DMS 273 treated with DMSO at 0.1 percent for 48 hours (cell line): ENCODE measurements at regions not wholly inside any gene's neighbourhood (a gene's known extent, or its start where the extent isn't known, plus 50 kb on each side); places are given as distances from the start of the nearest gene placed in this dataset.

ENCODE experiments used
- DNase-seq: peaks from one replicate; lab custom pipeline; 2025; lab: John Stamatoyannopoulos, UW

DNA sequence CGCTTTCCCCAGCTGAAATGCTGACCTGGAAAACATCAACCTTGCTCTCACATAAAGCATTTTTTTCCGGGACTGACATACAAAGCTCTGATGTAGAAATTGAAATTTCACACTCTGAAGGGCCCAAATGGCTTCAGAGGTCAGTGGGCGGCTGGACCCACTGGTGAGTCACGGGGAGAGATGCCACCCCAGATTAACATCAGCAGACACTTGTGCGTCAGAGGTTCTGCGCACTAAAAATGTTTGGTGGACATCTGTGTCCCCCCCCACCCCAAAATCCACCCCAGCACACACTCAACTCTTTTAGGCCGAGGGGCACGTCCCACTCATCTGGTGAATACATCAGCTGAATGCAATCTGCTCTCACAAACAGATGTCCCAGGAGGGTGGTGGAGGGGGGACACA is 208.9 kb downstream of the ASB1 start:
- no peak for DNase-seq

DNA sequence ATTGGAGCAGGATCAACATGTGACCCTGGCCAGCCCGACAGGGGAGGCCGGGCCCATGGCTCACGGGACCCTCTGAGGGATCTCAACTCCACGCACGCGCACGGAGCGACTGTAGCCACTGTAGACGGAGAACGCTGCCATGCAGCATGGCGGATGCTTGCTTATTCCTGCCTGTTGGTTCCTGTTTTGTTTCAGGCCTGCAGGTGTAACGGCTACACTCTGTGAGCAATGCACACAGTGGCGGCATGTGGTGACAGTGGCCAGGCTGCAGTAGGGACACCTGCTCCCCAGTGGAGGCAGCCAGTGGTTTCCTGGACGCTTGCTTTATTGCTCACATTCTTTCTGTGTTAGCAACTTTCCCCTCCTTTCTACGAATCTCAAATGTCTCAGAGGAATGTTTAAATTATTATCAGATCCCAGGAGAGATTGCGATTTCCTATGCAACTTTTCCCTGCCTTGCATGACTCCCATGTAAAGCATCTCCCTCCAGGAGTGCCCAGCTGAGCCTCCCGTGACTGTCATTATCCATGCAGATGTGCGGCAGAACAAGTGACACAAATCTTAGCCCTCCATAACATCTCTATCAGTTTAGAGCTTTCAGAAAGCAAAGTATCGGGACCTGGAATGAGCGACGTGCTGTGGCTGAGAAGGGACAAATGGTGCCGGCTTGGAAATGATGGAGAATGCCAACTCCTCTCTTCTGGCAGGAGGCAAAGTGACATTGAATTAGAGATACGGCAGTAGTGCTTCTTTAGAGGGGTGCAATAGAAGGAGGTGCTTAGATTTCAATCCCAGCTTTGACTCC is 209.7 kb downstream of the ASB1 start:
- no peak for DNase-seq

DNA sequence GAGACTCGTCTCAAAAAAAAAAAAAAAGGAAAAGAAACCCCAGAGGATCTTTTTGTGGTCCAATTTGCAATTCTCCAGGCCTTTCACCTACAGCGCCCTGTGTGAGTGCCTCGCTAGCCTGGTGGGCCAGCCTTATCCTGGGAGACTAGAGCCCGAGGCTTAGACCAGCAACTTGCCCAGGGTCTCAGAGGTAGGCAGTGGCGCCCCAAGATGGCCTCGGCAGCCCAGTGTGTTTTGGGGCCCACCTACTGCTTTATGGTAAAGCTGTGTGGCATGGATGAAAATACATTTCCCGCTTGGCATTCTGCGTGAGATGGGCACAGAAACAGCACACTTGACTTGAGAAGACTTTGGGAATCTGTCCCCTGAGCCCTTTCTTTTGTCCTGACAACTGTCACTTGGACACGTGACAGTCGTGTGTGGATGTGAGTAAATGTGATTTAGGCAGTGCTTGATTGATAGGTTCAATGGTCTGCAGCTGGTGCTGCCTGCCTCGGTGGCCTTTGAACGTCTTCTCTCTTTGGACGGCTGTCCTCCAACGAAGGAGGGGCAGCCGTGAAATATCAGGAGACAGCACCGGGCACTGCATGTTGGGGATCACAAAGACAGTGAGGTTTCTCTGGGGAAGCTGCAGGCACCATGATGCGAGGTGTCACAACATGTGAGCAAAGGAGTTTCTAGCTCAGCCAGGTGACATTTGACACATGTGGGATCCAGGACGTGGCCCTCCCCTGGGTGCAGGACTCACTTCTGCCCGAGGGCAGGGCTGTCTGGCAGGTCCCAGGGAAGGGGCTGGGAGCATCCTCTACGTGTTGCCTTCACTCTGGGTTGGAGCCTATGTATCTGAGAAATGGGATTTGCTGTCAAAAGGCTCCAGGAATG is 209.5 kb upstream of the TWIST2 start:
- DNase-seq, result no peak

DNA sequence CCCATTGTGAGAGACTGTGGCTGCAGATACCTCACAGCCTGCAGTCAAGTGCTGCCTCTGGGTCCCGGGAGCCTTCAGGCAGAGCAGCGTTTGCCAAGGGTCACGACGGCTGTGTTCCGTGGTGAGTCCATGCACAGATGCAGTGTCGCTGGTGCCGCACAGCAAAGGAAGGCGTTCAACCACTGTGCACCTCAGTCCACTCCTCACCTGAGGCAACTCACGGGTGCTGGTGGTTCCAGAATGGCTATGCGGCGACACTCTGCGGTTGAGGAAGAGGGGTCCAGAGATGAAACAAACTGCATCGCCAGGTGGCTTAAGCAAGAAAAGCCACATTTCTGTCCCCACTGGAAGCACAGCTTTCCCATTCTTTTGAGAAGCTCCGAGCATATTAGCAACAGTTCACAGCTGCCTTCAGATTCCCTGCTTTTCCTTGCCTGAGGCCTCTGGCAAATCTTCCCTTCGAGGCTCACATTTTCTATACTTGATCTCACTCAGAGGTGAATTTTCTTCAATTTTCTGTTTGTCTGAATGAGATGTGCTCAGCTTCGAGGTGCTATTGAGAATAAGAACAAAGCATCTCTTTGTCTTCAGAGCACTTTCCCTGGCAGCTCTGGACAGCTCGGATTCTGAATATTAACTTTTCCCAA is 208.8 kb upstream of the TWIST2 start:
- no peak for DNase-seq

DNA sequence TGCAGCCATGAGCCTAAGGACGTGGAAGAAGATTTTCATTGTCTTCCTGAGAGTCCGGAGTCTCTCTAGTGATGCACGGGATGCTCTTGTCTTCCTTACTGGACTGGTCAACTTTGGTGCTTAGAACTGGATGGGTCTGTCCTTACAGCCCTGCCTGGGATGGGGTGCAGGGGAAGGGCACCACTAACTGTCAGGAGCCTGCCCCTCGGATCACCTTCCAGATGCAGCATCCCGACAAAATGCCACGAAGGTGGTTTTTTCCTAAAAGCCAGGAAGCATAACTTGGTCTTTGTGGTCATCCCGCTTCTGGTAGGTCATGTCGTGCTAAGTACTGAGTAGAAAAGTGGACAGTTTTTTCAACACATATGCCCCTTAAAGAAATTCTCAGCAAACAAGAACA is 207.4 kb upstream of the TWIST2 start:
- no peak for DNase-seq

DNA sequence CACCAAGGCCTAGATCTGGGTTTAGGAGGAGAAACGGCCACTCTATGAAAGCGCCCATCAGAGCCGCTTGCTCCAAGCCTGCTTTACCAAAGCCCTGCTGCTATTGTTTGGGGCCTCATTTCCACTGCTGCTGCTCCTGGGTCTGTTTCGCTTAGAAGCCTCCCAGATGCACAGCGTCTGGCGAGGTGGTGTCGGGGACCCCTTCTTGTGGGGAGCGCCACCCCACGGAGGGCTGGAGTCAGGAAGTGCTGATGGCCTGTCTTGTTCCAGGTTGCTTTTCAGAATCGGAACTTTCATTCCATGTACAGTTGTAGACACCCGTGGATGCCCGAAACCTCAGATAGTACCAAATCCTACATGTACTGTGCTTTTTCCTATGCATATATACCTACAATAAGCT is 204.9 kb upstream of the TWIST2 start:
- DNase-seq, result no peak

DNA sequence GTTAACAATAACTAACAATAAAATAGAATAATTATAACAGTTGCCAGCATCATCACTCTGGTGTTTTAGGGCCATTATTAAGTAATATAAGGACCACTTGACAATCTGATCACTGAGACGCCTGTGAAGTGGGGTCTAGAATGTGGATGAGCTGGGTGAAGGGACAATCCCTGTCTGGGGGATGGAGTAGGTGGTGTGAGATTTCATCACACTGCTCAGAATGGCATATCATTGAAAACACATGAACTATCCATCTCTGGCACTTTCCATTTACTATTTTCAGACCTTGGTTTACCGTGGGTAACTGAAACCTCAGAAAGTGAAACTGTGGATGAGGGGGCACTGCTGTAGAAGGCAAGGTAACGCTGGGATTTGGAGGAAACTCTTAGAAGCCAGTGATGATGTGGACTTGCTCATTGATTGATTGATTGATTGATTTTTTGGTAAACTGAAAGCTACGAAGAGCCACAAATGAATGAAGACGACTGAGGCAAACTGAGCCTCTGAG is 204.4 kb upstream of the TWIST2 start:
- DNase-seq, result no peak

DNA sequence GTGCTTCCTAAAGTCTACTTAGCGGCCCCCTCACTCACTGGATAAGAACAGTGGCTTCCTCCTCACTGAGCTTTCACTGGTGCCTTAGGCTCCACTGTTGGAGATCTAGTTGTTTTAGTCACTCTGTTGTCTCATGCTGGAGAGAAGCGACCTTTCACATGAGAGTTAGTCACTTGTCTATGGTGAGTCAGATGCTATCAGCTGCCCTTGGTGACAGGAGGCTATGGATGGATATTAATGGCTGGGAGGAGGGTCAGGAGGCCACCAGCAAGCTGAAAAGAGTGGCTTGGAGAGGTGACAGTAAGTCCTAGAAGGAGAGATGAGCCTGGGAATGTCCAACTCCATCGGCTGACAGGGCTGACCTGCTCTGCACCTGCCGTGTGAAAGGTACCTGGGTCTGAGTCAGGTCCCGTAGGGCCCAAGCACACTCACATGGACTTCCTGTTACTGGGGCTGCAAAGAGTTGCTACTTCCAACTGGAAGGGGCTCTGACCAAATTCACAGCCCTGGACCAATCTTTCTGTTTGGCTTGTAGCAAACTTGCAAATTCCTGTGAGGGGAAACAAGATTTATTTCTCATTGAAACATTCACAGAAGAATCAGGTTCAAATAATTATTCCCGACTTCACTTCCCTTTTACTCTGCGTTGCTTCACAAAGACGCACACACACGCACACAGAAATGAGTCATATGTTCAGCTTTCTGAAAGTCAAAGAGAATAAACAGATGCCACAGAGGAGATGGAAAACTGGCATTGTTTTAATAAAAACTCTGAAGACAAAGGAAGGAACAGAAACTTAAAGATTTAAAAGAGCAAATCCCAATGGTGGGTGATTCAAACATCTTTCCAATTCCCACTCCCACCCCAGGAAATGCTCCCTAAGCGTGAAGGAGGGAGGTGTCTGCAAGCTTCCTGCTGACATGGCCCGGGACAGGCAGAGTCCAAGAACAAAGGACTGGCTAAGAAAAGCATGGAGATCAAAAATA is 203.5 kb upstream of the TWIST2 start:
- DNase-seq, result no peak

DNA sequence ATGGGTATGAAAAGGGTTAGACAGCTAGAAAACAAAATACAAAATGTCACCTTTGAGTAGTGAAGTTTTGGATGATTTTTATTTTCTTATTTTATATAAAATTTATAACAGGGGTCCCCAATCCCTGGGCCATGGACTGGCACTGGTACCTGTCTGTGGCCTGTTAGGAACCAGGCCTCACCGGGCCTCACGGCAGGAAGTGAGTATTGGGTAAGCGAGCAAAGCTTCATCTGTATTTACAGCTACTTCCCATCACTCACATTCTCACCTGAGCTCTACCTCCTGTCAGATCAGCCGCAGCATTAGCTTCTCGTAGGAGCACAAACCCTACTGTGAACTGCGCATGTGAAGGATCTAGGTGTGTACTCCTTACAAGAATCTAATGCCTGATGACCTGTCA is 202.8 kb upstream of the TWIST2 start:
- no peak for DNase-seq

DNA sequence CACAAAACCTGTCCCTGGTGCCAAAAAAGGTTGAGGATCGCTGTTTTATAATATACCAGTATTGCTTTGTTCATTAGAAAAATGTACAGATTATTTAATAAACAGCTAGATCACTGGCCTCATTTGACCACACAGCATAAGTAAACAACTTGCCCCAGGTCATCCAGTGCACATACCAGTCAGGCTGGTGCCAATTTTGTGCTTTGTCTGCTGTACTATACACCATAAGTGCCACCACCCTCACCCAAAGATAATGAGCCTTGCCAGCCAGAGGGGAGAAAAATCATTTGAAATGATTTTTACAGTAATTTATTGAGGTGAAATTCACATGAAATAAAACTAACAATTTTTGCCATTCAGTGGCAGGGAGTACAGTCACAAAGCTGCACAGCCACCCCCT is 202.2 kb upstream of the TWIST2 start:
- DNase-seq, result no peak

DNA sequence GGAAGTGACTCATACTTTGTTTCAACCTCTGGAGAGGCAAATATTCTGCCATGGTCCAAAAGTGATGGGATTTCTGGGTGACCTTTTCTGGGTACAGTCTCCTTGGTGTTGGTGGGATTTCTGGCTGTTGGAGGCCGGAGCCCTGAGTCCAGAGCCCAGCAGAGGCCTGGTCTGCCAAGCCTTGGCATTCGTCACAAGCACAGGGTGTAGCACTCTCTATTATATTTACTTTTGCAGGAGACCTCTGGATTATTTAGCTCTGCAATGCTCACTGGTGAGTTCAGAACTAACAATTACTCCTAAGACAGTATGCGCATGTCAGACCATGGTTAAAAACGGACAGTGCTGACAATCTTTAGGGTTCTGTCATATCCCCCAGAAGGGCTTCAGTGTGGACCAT is 201.6 kb upstream of the TWIST2 start:
- DNase-seq, result no peak

DNA sequence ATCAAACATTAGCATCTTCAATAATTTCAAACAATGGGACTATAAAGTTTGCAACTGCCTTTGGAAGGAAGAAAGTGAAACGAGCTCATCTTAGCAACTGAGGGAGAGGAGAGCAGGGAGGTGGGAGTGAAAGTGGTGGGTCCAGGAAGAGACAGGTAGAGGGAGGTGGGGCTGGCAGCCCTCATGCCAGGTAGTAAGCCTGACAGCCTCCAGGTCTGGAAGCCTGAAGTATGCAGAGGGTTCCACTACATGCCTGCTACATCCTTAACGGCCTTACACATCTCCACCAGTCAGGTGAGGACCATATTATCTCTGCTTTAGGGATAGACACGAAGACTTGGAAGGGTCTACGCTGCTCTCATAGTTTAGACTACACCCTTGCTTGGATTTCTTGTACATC is 201.1 kb upstream of the TWIST2 start:
- no peak for DNase-seq

DNA sequence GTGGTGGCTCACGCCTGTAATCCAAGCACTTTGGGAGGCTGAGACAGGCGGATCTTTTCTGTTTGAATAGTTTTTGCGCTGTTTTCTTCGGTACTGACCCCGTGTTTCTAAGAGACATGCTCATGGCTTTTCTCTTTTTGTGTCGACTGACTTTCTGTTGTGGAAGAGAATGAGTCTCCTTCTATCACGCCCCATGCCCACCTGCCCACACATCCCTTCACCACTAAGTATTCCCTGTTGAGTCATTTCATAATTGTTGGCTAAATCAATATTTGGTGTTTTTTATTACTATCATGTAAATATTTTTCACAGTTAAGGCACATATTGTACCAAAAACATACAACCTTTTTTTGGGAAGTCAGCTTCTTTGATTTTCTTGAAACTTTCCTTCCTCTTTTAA is 198.8 kb upstream of the TWIST2 start:
- no peak for DNase-seq

DNA sequence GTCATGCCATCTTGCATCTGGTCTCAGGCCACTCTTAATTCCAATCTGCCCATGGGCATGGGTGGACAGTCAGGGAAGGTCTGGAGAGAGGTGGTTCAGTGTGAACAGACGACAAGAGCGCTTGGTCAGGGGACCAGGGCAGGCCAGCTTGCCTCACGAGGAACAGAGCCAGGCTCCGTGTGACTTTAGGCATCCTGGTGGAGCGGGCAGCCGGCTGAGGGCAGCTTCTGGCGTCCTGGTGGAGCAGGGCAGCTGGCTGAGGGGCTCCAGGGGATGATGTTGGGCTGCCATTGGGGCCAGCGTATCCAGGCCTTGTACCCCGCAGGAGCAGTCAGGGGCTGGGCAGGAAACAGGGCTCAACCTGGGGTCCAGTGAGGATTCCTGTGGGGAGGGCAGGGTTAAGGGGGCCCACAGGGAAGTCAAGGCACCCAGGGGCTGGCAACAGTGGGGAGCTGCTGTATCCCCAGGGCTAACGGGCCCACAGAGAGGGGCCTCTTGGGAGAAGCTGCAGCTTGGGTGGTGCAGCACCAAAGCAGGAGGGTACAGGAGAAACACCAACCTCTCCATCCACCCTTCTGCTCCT is 197.9 kb upstream of the TWIST2 start:
- DNase-seq, result no peak

DNA sequence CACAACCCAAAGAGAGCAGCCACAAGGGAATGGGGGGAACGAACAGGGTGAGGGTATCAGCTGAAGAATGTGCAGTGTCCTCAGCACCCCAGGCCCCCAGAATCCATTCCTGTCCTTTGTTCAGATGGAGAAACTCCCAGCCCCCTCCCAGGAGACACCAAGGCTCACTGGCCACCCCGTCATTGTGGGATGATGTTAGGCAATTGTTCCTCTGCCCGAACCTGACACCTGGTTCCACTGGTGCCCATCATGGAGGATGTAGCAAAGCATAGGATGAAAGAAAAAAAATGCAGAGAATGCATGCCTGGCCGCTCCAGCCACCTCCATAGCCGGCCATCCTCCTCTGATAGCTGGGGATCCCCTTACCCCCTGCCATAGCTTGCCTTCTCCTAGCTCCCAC is 197.3 kb upstream of the TWIST2 start:
- no peak for DNase-seq

DNA sequence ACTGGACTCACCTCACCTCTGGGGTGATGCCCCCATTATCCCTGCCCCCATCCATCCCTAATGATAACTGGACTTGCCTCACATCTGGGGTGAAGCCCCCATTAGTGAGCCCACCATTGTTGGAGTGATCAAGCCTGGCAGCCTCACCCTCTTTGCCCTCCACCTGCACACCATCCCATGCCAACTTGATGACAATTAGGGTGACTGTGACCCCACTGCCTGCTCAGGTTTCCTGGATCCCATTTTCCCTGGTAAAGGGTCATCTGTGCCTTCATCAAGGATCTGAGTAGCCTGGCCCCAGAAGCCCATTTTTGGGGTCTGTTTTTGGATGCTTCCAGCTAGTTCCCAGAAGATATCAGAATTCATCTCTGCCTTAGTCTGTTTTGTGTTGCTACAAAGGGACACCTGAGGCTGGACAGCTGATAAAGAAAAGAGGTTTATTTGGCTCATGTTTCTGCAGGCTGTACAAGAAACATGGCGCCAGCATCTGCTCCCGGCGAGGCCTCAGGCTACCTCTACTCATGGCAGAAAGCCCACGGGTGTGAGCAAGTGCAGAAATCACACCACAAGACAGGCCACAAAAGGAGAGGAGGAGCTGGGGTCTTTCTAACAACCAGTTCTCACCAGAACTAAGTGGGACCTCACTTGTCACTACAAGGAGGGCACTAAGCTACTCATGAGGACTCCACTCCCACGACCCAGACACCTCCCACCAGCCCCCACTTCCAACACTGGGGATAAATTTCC is 196.4 kb upstream of the TWIST2 start:
- no peak for DNase-seq

DNA sequence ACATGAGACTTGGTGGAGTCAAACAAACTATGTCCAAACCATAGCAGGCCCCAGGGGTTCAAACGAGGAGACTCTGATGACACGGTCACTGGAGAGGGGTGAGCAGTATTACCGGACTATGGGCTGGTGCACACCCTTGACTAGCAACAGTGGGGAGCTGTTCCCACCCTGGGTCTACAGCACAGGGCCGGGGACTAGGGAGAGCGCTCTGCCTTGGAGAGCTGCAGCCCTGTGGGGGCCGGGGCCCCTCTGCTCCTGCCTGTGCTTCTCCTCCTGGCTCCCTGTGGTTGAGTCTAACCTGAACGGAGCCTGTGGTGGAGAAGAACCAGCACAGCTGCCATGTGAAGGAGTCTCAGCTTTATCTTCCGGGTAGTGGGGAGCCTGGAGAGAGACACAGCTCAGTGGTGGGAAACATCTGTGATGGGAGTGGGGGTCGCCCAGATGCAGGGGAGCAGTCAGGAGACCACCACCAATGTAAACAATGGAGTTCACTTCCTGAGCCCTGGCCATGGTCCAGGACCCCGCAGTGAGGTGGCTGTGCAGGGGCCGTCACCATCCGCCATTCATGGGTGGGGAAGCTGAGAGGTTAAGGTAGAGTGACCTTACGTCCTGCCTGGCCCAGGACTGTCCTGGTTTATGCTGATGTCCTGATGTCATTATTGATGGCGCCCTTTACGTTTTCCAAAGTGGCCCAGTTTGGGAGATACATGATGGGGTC is 195.7 kb upstream of the TWIST2 start:
- no peak for DNase-seq

DNA sequence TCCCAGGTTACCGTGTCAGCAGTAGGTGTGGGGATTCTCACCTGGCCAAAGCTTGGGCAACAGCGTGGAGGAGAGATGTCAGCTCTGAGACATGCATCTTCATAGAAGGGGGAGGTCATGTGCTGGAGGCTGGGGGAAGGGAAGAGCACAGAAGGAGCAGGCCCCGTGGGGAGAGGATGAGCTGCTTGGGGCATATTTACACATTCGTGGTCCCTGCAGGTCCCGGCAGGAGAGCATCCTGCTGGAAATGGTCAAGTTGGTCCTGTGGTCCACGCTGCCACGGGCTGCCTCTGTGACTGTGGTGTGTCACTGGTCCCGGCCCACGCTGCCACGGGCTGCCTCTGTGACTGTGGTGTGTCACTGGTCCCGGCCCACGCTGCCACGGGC is 195.1 kb upstream of the TWIST2 start:
- DNase-seq, result no peak

DNA sequence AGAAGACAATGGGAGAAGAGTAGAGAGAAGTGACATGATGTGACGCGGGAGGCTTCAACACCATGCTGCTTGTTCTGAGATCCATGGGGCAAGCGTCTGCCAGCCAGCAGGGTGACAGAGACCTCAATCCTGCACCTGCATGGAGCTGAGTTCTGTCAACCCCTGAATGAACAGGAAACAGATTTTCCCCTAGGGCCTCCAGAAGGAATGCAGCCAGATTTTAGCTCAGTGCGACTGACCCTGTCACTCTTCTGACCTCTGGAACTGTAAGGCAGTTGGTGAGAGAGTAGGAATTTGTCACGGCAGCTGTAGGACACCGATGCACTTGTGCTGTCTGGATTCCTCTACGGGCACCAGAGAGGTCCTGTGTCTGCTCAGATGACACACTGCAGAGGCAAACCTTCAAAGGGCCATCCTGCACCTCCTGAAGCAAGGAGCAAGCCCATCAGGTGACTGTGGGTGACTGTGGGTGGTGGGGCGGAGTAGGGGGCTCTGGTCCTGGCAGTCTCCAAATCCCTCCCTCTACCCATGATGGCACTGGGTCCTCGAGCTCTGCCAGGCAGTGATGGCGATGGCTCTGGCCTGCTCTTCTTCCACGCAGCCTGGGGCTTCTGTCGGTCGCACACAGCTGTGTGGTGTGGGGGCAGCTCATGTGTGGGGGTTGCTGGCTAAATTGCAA is 194.3 kb upstream of the TWIST2 start:
- DNase-seq, result no peak
